Activated CD8-positive, alpha-beta memory T cell treated with anti-CD3 and anti-CD28 coated beads for 48 hours (primary cell): ENCODE measurements at regions not wholly inside any gene's neighbourhood (a gene's known extent, or its start where the extent isn't known, plus 50 kb on each side); places are given as distances from the start of the nearest gene placed in this dataset.
"Not testable (repeated sequence)": the region's sequence is repeated elsewhere in the genome, so short reads cannot be mapped to it uniquely, and the experiment has no call there.

Experiments used
- DNase-seq, 3 experiments: peaks; one replicate each; pipeline ENCODE4 v3.0.0-alpha.2; 2020; ENCODE audit warnings: low read depth in 2 of 3, low spot score in 2 of 3

DNA sequence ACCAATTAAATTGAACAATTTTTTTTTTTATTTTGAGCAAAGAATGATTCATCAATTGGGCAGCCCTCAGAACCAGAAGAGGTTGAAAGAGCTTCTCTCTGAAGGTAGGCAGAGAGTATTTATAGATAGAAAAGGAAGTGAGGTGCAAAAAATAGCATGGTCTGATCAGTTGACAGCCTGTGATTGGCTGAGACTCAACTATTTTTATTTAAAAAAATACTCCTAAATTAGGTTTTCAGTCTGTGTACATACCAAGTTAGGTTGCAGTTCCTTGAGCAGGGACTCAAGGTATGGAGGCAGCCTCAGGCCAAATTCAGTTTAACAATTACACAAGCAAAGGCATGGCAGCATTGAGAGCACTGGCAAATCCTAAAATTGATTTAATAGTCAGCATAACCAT is 1074.7 kb downstream of the SORCS1 start:
- DNase-seq: no peak

DNA sequence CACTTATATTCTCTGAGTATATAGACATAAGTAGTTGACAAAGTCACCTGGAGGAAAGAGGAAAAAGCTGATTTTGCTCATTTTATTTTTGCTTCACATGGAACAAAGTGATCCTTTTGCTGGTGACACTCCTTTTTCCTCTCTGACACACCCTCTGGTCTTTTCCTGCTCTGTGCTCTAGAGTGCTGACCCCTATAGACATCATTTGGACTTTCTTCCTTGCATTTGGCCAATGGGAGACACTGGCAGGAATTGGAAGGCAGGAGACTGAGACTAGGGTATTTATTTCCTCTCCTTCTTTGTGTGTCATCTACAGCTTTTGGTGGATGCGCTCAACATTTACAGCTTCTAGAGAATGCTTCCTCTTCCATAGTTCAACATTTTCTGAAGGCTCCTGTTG is 1078.1 kb downstream of the SORCS1 start:
- no peak for DNase-seq

DNA sequence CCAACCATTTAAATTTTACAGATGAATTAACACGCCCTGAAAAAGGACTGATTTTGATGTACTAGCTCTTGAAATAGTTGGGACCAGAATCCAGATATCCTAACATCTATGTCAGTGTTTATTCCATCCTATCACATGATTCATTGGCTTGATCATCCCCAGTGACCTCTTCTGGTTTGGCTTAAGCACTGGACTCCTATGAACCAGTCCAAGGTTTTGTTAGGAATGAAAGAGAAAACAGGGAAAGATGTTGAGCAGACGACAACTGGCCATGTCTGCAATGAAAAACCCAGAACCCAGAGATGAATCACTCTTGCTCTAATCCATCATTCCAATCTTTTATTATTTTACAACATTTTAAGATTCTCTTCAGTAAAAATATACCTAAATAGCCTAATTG is 1080.9 kb downstream of the SORCS1 start:
- no peak for DNase-seq

DNA sequence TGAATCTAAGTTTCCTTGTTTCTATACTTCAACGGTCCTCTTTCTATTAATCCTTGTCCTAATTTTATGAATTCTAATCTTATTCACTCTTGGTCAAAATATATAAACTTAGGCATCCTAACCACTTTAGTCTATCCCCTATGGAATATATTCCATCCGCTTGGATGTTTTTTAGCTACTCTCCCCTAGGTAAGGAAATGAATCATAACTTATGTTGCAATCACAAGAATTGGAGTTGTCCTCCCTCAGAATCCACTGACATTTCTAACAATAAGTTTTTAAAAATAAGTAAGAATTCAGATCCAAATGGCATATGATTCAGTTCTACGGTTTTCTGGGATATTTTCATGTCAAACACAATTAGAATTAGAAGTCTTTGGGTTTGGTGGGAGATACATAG is 1081.6 kb downstream of the SORCS1 start:
- DNase-seq: no peak

DNA sequence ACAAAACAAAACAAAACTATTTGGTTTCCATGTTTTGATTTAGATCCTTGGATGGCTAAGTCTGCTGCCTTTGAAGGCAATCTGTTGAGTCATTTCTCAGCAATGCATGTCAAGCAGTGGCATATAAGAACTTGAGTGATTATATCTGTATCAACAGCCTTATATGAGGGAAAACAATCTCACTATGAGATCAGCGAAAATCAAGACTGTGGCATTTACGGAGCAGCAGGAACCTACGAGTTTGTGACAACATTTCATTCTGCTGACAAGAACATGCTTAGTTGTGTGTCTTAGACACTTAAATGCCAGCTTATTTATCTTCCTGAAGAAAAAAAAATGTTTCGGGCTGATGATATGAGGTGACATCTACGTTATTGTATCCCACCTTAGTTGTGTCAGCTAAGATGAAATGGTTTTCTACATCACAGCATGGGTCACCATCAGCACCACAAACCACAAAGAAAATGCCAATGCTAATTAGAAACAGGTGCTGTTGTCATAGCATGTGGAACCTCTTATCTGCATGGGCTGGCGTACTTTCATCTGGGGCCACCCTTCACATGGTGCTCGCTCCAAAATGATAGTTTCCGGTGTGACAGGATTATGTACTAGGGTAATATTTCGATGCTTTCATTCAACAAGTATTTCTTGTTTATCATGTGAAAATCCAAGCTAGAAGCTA is 1085.5 kb downstream of the SORCS1 start:
- no peak for DNase-seq

DNA sequence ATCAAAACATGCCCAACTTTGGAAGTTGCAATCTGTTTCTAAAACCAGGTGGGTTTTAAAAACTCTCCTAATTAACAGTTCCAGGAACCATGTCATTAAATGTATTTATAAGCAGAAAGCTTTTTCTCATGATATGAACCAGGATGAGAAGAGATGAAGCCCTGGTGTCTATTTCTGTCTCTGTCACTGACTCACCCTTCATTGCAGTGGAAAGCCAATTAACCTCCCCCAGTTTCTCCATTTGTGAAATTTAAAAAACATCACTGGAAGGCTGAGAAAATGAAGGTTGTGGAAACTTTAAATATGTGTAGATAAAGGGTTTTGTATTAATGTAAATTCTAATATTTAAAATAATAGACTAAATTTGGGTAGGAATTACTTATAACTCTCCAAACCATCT is 1088.0 kb downstream of the SORCS1 start:
- DNase-seq: no peak

DNA sequence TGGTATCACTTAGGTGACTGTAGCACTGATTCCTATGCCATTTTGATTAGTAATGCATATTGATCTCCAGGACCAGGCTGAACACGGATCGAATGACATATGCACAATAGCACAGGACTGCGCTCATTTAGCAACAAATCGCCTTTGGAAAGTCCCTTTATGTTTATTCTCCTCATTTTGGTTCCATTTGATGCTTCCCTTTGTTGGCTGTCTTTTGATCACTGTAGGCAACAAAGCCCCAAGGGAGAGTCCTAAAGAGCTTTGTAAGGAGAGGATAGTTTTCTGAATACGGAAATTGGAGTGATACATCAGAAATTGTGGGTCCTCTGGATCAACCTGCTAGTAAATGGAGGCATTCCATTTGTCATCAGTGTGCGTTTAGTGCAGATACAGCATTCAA is 1111.4 kb downstream of the SORCS1 start:
- DNase-seq: no peak

DNA sequence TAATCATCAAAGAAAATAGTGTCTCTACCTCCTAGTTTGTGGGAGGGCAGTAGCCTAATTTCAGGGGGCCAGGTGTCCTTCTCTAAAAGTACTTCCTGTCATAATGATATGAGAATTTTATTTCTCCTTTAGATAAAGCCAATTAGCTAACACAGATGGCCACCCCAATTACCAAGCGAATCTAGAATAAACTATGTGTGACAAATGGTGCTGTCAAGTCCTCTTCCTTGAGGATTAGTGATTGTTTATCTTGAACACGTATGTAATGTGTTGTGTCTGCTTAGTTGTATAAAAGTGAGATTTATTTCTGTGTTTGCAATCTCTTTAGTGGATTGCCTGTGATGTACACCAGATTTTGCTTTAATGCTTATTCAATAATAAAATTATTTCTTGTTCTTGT is 1120.0 kb downstream of the SORCS1 start:
- no peak for DNase-seq

DNA sequence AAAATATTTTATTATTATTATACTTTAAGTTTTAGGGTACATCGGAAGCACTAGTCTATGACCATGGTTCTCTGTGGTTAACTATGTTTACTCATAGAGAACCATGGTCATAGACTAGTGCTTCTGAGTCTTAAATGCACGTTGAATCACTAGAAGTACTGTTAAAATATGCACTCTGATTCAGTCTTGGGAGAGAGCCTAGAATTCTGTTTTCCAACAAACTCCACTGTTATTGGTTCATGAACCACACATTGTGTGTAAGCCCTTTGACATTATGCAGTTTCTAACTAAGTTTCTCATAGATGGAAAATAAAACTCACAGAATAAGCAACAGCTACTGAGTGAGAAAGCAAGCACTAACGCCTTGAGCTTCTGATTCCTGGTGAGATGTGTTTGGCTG is 1120.6 kb downstream of the SORCS1 start:
- no peak for DNase-seq

DNA sequence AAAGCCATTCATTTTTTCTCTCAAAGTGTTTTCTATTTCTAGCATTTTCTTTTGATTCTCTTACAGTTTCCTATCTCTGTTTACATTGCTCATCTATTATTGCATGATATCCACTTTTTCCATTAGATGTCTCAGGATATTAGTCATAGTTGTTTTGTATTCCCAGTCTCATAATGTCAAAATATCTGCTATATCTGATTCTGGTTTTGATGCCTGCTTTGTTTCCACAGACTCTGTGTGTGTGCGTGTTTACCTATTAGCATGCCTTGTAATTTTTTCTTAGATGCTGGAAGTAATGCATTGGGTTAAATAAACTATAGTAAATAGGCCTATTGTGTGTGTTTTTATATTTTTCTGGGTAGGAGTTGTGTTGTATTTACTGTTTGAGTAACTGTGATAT is 1126.3 kb downstream of the SORCS1 start:
- DNase-seq: no peak

DNA sequence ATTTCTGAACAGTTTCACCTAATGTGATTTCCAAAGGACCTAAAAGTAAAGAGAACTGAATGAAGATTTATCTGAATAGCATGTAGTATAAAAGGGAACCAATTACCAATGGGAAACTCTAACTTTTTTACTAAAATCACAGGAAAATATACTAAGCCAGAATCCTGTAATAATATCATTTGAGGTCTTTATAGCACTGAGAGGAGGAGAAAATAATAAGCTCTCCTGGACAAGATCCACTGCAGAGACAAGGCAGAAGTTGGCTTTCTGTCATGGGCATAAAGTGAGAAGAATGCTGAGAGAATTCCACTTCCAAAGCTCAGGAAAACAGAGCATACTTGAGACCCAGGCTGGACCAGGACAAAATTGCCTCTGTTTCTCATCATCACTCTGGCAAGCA is 1131.4 kb downstream of the SORCS1 start:
- DNase-seq: no peak

DNA sequence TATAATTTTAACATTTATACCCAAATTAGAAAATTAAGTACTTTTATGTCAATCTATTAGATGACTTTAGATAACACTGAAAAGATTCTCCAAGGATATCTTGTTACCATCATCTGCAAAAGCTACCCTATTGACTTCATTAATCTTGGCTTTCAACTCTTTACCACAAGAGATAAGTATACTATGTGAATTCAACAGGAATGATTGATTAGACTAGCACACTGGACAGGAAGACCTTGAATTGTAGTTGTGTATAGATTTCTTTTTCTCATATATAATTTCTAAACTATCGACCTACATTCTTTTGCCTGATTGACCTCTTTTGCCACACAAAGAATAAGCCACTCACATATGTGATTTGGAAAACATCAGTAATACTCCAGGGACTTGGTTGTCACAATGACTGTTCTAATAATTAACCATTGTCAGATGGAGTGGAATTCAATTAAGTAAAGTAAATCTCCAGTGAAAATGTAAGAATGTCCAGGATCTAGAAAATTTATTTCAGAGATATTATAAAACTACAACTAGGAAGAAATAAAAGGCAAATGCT is 1132.0 kb downstream of the SORCS1 start:
- no peak for DNase-seq

DNA sequence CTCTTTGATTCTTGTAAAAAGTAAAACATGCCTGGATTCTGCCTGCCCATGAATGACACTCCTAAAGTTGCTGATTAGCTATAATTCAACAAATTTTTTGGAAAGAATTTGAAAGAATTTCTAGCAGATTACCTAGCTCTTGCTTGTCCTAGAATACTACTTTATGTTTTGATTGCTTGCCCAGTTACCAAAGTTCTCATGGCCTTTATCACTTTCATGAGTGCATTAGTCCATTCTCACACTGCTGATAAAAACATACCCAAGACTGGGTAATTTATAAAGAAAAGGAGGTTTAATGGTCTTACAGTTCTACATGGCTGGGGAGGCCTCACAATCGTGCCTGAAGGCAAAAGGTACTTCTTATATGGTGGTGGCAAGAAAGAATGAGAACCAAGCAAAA is 1137.3 kb downstream of the SORCS1 start:
- no peak for DNase-seq

DNA sequence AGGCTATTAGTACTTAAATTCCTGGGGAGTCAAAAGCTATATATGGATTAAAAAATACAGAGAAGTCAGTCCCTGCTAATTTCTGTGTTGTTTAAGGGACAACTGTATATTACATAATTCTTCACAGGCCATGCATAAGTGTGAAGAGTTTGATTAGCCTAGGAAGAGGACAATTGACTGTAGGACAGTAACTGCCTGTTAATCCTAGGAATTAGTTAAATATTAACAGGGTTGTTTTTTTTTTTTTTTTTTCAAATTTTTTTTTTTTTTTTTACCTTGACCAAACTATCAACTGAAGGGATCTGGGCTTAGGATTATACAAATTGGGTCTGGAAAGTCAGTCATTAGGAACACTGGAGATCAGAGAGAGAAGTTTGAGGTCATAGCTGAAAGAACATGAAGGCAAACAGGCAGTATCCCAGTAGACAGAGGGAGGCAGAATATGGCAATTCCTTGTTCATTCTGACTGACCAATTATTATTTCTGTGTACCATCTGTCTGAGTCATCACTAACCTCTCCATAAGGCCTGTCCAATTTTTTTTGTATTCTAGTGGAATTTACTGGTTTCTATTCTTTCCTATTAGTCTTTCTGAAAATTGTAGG is 1139.2 kb downstream of the SORCS1 start:
- DNase-seq: no peak

DNA sequence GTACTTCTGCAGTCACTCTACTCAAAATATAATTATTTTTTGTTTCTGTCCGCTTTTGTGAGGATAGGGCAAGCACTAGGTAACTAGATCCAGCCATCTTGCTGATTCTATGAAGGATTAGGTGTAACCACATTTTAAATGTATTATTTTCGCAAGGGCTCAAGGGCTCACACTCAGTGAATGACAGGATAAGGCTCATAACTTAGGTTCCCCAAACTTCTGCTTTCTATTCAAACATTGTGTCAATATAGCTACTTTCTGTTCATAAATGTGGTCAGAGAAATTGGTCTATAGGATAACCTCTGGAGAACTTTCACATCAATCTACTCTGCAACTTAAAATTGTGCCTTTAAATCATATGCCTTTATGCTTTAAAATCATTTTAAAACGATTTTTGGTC is 1141.2 kb downstream of the SORCS1 start:
- no peak for DNase-seq

DNA sequence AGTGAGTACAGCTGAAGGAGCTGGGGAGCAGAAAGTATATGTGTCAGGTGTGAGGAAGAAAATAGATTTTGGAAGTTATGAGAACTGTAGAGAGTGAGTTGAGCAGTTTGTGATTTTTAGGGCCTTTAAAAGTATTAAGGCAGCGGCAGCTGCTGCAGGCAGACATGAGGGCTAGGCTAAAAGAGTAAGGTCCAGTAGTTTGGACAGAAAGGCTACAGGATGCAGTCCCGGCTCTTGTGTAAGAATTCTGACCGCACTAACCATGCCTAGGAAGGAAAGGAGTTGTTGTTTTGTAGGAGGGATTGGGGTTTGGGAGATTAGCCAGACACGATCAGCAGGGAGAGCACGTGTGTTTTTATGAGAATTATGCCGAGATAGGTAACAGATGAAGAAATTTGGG is 1144.9 kb downstream of the SORCS1 start:
- not testable (repeated sequence) for DNase-seq

DNA sequence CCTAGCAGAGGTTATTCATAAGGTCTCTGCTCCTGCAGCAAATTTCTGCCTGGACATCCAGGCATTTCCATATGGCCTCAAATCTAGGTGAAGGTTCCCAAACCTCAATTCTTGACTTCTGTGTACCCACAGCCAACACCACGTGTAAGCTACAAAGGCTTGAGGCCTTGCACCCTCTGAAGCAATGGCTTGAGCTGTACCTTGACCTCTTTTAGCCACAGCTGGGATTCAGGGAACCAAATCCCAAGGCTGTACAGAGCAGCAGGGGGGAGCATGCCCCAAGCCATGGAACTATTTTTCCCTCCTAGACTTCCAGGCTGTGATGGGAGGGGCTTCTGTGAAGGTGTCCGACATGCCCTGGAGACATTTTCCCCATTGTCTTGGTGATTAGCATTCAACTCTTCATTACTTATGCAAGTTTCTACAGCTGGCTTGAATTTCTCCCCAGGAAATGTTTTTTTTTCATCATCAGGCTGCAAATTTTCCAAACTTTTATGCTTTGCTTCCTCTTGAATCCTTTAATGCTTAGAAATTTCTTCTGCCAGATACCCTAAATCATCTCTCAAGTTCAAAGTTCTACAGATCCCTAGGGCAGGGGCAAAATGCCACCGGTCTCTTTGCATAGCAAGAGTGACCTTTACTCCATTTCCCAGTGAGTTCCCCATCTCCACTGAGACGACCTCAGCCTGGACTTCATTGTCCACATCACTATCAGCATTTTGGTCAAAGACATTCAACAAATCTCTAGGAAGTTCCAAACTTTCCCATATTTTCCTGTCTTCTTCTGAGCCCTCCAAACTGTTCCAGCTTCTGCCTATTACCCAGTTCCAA is 1148.9 kb downstream of the SORCS1 start:
- DNase-seq: not testable (repeated sequence)

DNA sequence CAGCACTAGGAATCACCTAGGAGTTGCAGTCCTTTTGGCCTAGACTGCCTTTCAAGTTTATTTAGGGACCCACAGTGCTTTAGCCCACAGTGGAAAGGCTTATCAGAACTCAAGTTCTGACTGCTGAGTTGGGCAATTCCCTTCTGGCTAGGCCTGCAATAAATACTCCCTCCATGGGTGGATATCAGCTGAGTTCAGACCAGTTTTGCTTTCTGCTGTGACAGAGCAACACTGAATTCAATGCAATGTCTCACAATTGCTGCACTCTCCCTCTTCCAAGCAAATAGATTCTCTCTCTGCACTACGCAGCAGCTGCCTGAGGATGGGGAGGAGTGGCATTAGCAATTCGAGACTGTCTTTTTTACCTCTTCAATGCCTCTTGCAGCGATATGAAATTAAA is 1153.3 kb downstream of the SORCS1 start:
- no peak for DNase-seq

DNA sequence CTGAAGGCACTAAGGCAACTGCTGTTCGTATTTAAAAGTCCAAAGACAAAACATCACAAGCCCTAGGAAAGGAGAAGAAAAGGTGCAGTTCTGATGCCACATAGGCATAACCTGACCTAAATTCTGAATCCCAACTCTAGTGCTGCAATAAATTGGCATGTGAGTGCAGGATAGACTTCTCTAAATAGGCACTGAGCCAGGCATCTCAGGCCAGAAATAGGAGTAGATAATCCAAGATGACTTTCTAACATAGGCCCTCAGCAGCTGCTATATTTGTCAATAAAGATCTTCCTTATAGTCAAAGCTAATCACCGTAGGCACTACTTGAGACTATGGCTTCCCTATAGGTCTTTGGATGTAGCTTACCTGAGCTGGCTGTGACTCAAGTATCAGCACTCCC is 1163.8 kb downstream of the SORCS1 start:
- DNase-seq: no peak

DNA sequence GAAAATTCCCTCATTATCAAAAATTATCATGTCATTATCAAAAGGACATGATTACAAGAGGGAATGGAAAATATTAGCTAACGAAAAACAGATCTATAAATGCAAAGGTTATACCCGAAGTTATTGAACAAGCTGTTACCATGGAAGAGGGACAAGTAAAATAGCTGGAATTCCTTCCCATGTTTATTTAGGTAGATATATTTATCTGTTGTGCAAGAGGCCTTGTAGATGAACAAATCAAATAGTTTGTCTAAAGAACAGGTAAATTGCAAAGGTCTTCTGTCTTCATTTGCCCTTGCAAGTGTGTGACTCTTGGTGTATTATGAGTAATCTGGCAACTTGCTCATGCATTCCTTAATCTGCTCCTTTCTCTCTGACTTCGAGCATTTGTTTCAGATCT is 1170.9 kb downstream of the SORCS1 start:
- DNase-seq: no peak

DNA sequence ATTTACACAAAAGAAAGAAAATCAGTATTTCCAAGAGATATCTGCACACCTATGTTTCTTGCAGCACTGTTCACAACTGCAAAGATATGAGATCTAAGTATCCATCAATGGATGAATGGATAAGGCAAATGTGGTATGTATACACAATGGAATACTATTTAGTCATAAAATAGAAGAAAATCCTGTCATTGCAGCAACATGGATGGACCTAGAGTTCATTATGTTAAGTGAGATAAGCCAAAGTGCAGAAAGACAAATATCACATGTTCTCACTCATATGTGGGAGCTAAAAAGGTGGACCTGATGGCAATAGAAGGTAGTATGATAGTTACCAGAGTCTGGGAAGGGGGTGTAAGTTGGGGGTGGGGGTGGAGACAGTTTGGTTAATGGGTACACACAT is 1171.6 kb downstream of the SORCS1 start:
- no peak for DNase-seq

DNA sequence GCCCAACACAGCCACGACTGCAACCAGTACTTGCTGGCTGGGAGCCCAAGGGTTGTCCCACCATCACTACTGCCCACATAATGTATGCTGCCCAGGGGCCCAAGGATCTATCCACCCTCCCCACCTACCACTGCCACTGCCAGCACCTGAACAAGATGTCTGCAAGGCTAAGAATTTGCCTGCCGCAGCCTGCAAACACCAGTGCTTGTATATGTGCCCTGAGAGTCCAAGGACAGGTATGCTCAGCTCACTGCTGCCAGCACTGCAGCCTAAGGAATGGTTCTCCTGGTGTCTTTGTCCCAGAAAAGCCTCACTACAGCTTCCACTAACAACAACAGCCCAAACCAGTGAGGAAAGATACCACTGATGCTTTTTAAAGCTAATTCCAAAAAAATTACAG is 1174.0 kb downstream of the SORCS1 start:
- DNase-seq: no peak
